ENCODE measurements at regions not wholly inside any gene's neighbourhood (a gene's known extent, or its start where the extent isn't known, plus 50 kb on each side); places are given as distances from the start of the nearest gene placed in this dataset.

DNA sequence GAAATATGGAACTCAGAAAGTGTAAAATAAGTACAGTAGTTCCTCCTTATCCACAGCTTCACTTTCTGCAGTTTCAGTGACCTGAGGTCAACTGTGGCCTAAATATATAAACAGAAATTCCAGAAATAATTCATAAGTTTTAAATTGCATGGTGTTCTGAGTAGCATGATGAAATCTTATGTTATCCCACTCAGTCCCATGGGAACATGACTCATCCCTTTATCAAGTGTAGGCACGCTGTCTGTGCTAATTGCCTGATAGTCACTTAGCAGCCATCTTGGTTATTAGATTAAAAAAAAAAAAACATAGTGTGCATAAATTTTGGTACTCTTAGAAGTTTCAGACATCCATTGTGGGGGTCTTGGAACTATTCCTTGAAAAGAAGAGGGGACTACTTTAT, 983.4 kb upstream of the ADGRL3 start:
- TF ChIP-seq, protein P1, sequence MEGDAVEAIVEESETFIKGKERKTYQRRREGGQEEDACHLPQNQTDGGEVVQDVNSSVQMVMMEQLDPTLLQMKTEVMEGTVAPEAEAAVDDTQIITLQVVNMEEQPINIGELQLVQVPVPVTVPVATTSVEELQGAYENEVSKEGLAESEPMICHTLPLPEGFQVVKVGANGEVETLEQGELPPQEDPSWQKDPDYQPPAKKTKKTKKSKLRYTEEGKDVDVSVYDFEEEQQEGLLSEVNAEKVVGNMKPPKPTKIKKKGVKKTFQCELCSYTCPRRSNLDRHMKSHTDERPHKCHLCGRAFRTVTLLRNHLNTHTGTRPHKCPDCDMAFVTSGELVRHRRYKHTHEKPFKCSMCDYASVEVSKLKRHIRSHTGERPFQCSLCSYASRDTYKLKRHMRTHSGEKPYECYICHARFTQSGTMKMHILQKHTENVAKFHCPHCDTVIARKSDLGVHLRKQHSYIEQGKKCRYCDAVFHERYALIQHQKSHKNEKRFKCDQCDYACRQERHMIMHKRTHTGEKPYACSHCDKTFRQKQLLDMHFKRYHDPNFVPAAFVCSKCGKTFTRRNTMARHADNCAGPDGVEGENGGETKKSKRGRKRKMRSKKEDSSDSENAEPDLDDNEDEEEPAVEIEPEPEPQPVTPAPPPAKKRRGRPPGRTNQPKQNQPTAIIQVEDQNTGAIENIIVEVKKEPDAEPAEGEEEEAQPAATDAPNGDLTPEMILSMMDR (IDR thresholded peaks at IDR 0.05), result no peak
- TF ChIP-seq POLR2A (IDR thresholded peaks at IDR 0.05), result no peak
